ENCODE measurements at regions not wholly inside any gene's neighbourhood (a gene's known extent, or its start where the extent isn't known, plus 50 kb on each side); places are given as distances from the start of the nearest gene placed in this dataset.

DNA sequence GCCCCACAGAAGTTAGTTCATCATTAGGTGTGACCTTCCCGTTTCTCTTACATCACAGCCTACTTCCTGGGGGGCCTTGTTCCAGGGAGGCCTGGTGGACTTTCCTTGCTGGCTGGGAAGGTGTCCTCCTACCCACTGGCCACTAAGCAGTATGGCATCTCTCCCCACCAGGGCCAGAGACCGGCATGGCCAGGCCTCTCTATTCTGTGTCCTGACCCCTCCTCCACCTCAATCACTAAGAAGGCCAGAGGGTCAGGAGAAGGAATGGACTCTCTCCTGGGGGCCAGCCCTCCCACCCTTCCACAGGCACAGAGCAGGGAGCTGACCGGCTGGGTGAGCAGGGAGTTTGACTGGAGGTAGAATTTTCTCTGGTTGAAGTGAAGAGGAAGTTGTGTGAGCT is 81.9 kb downstream of the PJA1 start:
- DNase-seq, result no peak
- H3K4me1 ChIP-seq, result no peaks in the 10 kb centered on the region
- TF ChIP-seq, protein P1, sequence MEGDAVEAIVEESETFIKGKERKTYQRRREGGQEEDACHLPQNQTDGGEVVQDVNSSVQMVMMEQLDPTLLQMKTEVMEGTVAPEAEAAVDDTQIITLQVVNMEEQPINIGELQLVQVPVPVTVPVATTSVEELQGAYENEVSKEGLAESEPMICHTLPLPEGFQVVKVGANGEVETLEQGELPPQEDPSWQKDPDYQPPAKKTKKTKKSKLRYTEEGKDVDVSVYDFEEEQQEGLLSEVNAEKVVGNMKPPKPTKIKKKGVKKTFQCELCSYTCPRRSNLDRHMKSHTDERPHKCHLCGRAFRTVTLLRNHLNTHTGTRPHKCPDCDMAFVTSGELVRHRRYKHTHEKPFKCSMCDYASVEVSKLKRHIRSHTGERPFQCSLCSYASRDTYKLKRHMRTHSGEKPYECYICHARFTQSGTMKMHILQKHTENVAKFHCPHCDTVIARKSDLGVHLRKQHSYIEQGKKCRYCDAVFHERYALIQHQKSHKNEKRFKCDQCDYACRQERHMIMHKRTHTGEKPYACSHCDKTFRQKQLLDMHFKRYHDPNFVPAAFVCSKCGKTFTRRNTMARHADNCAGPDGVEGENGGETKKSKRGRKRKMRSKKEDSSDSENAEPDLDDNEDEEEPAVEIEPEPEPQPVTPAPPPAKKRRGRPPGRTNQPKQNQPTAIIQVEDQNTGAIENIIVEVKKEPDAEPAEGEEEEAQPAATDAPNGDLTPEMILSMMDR (IDR thresholded peaks at IDR 0.05), result no peak
- H3K9ac ChIP-seq (ENCODE audit: low read depth in 2 of 2, low read length in 2 of 2), result no peak overlapping the region
- H3K27ac ChIP-seq, result no peak overlapping the region
- no peaks in the 10 kb centered on the region for H3K27me3 ChIP-seq
- H3K36me3 ChIP-seq, result no peaks in the 10 kb centered on the region
- H3K4me3 ChIP-seq, result no peak overlapping the region
- H3K9me3 ChIP-seq, result no peaks in the 10 kb centered on the region
- intact Hi-C loops (cut with DNase I), result no loop called here

- H3K4me3 ChIP-seq, result no peak overlapping the region
- H3K27me3 ChIP-seq, result no peaks in the 10 kb centered on the region
- H3K9me3 ChIP-seq, result no peaks in the 10 kb centered on the region
- no peak overlapping the region for H3K27ac ChIP-seq
- intact Hi-C loops (cut with DNase I), result no loop called here
- H3K4me1 ChIP-seq, result no peaks in the 10 kb centered on the region
- TF ChIP-seq, protein P1 (IDR thresholded peaks at IDR 0.05), result no peak
- no peak for DNase-seq
- H3K9ac ChIP-seq (ENCODE audit: low read depth in 2 of 2, low read length in 2 of 2), result no peak overlapping the region
- no peaks in the 10 kb centered on the region for H3K36me3 ChIP-seq
Measured at GRCh38 chrX:69082753-69083150, 82.5 kb downstream of the PJA1 start.

DNA sequence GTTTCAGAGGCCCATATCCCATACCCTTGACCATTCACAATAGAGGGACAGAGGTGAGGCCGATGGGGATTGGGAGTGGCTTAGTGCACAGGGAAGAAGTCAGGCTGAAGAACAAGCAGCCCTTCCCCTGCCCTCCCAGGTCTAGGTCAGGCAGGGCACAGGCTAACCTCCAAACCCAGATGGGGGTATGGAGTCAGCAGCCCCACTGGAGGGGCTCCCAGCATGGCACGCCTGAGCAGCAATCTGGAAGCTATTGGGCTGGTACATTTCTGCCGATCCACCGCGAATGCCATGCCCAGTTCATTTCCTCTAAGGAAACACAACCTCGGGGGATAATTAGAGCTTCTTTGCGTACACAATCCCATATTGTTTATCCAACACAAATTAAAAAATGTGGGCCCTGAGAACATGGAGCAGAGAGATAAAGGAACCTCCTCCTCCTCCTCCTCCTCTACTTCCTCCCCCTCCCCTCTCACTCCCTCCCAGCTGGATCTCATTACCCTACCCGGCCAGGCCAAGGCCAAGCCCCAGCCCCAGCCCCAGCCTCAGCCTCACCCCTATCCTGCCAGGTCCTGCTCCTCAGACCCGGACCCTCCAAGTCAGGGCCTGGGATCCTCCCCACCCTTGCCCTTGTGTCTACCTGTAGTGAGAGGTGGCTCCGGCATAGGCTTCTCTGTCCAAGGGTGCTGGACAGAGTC is 83.0 kb downstream of the PJA1 start:
- H3K9me3 ChIP-seq, result no peaks in the 10 kb centered on the region
- DNase-seq, result no peak
- TF ChIP-seq, protein P1 (IDR thresholded peaks at IDR 0.05), result no peak
- no peak overlapping the region for H3K27ac ChIP-seq
- no peak overlapping the region for H3K9ac ChIP-seq (ENCODE audit: low read depth in 2 of 2, low read length in 2 of 2)
- H3K4me1 ChIP-seq, result no peaks in the 10 kb centered on the region
- H3K36me3 ChIP-seq, result no peaks in the 10 kb centered on the region
- intact Hi-C loops (cut with DNase I), result no loop called here
- H3K4me3 ChIP-seq, result no peak overlapping the region
- no peaks in the 10 kb centered on the region for H3K27me3 ChIP-seq

DNA sequence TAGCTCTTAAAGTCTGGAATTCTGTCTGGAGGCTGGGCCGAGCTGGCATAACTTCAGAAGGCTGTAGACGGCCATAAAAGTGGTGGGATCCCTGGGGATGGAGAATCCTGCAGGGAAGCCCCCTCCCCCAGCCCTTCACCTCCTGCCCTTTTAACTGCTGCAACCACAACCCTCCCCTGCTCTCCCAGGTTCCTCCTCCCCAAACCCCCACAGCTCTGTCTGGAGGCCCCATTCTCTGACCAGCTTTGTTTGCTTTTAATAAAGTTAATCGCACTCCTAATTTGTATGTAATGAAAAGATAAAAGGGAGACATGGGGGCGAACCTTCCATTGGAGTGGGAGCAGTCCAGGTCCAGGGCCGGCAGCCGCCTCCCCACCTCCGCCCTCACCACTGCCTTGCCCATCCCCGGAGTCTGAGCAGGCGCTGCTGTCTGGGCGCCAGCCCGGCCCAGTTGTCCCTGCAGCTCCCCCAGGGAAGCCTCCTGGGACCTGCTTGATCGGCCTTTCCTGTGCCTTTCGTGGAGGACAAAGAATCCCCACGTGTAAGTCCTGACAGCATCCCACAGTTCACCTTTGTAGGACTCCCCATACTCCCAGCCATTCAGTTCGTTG is 84.3 kb downstream of the PJA1 start:
- TF ChIP-seq, protein P1 (IDR thresholded peaks at IDR 0.05), result no peak
- intact Hi-C loops (cut with DNase I), result no loop called here
- DNase-seq, result no peak

DNA sequence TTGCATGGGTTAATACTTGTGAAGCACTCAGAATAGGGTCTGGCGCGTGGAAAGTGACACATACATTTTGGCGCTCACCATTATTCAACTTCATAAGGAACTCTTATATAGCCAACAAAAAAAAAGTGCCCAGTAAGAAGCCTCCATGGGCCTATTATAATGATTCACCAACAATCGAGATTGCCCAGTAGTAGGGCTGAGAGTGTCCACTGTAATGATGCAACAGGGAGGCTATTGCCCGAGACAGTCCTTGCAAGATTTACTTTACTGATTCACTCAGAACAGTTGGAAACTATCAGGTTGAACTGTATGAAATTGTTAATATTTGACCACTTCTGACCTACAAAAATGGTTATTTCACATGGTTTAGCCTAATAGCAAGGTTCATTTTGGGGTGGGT is 86.0 kb downstream of the PJA1 start:
- no peaks in the 10 kb centered on the region for H3K4me1 ChIP-seq
- H3K27me3 ChIP-seq, result no peaks in the 10 kb centered on the region
- no peak overlapping the region for H3K4me3 ChIP-seq
- no peaks in the 10 kb centered on the region for H3K36me3 ChIP-seq
- intact Hi-C loops (cut with DNase I), result no loop called here
- H3K9me3 ChIP-seq, result no peaks in the 10 kb centered on the region
- no peak for DNase-seq
- no peak overlapping the region for H3K27ac ChIP-seq
- TF ChIP-seq, protein P1 (IDR thresholded peaks at IDR 0.05), result no peak
- H3K9ac ChIP-seq (ENCODE audit: low read depth in 2 of 2, low read length in 2 of 2), result no peak overlapping the region

More for the DNA sequence above, 84.3 kb downstream of the PJA1 start:
- Histone ChIP-seq H3K9me3 (no peaks in the 10 kb centered on the region), H3K27me3 (no peaks in the 10 kb centered on the region), H3K27ac (no peak overlapping the region), H3K4me3 (no peak overlapping the region), H3K4me1 (no peaks in the 10 kb centered on the region), H3K9ac (ENCODE audit: low read depth in 2 of 2, low read length in 2 of 2) (no peak overlapping the region), H3K36me3 (no peaks in the 10 kb centered on the region)

All from colonic mucosa (tissue), 4 donors.